ENCODE measurements at regions not wholly inside any gene's neighbourhood (a gene's known extent, or its start where the extent isn't known, plus 50 kb on each side); places are given as distances from the start of the nearest gene placed in this dataset.

DNA sequence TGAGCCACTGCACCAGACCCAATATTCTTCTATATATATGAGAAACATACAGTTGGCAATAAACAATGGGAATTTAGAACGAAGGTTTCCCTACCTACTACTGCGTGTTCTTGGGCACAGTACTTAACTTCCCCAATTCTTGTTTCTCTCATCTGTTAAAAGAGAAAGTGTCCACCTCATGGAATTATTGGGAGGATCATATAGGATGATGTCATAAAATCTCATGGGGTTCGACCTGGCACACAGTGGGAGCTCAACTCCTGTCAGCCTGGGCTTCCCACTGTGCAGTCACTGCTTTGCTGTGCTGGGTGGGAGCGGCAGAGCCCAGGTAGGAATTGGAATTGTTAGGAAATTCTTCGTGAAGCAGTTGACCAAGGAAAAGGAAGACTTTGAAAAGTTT, 203.3 kb downstream of the SH3BP4 start (continued):
- no peak for TF ChIP-seq ZNF621 (tag by site-specific recombination; IDR thresholded peaks at IDR 0.05)
- TF ChIP-seq, protein P1, sequence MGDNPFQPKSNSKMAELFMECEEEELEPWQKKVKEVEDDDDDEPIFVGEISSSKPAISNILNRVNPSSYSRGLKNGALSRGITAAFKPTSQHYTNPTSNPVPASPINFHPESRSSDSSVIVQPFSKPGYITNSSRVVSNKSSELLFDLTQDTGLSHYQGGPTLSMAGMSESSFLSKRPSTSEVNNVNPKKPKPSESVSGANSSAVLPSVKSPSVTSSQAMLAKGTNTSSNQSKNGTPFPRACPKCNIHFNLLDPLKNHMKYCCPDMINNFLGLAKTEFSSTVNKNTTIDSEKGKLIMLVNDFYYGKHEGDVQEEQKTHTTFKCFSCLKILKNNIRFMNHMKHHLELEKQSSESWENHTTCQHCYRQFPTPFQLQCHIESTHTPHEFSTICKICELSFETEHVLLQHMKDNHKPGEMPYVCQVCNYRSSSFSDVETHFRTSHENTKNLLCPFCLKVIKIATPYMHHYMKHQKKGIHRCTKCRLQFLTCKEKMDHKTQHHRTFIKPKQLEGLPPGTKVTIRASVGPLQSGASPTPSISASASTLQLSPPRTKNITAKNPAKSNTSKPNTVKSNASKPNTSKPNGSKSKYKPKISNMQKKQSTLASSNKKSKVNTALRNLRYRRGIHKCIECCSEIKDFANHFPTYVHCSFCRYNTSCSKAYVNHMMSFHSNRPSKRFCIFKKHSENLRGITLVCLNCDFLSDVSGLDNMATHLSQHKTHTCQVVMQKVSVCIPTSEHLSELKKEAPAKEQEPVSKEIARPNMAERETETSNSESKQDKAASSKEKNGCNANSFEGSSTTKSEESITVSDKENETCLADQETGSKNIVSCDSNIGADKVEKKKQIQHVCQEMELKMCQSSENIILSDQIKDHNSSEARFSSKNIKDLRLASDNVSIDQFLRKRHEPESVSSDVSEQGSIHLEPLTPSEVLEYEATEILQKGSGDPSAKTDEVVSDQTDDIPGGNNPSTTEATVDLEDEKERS (tag by site-specific recombination; IDR thresholded peaks at IDR 0.05), result no peak
- no peak for TF ChIP-seq ZNF174 (tag by site-specific recombination; IDR thresholded peaks at IDR 0.05)
- TF ChIP-seq, protein P2, sequence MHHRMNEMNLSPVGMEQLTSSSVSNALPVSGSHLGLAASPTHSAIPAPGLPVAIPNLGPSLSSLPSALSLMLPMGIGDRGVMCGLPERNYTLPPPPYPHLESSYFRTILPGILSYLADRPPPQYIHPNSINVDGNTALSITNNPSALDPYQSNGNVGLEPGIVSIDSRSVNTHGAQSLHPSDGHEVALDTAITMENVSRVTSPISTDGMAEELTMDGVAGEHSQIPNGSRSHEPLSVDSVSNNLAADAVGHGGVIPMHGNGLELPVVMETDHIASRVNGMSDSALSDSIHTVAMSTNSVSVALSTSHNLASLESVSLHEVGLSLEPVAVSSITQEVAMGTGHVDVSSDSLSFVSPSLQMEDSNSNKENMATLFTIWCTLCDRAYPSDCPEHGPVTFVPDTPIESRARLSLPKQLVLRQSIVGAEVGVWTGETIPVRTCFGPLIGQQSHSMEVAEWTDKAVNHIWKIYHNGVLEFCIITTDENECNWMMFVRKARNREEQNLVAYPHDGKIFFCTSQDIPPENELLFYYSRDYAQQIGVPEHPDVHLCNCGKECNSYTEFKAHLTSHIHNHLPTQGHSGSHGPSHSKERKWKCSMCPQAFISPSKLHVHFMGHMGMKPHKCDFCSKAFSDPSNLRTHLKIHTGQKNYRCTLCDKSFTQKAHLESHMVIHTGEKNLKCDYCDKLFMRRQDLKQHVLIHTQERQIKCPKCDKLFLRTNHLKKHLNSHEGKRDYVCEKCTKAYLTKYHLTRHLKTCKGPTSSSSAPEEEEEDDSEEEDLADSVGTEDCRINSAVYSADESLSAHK (tag by site-specific recombination; IDR thresholded peaks at IDR 0.05), result no peak

DNA sequence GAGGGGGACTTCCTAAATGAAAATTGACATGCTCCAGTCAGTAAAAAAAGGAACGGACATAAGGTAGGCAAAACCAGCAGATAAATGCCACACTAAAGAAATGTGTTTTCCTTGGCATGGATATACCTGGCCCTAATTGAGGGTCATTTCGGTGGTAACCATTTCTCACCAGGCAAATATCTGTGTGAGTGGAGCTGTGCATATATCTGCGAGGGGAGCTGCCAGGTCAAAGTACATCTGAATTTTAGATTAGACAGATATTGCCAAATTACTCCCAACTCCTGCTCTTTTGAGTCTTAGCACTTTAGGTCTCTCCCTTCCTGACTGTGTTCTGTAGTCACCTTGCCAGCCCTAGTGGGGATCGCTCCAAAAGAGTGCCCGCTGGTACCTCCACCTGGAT, 204.2 kb downstream of the SH3BP4 start:
- ChIA-PET POLR2A (no interaction called here), CTCF (interaction anchor here (0.7 kb wide), 1 partner anchor 439 kb away, joined by 3 read pairs; no protein-coding TSS in a partner anchor)
- no peaks in the 10 kb centered on the region for H3K36me3 ChIP-seq (ENCODE audit: control insufficient read depth in 2 of 2, insufficient read depth in 1 of 2, low read length in 2 of 2)
- no peaks in the 10 kb centered on the region for H3K9me3 ChIP-seq (ENCODE audit: control insufficient read depth, insufficient read depth, low read depth, low read length)
- TF ChIP-seq ZNF274 (IDR thresholded peaks at IDR 0.05; ENCODE audit: low read length) (no peak), ZNF274 (tag by site-specific recombination; IDR thresholded peaks at IDR 0.05; ENCODE audit: borderline replicate concordance) (no peak), HOXA7 (CRISPR knock-in tag; IDR thresholded peaks at IDR 0.05; ENCODE audit: borderline replicate concordance) (no peak), ZNF560 (tag by site-specific recombination; IDR thresholded peaks at IDR 0.05; ENCODE audit: borderline replicate concordance) (no peak), ZNF416 (tag by site-specific recombination; IDR thresholded peaks at IDR 0.05) (no peak)
- TF ChIP-seq, protein P3, sequence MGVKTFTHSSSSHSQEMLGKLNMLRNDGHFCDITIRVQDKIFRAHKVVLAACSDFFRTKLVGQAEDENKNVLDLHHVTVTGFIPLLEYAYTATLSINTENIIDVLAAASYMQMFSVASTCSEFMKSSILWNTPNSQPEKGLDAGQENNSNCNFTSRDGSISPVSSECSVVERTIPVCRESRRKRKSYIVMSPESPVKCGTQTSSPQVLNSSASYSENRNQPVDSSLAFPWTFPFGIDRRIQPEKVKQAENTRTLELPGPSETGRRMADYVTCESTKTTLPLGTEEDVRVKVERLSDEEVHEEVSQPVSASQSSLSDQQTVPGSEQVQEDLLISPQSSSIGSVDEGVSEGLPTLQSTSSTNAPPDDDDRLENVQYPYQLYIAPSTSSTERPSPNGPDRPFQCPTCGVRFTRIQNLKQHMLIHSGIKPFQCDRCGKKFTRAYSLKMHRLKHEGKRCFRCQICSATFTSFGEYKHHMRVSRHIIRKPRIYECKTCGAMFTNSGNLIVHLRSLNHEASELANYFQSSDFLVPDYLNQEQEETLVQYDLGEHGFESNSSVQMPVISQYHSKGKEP (tag by site-specific recombination; IDR thresholded peaks at IDR 0.05), result no peak
- TF ChIP-seq, protein P4, sequence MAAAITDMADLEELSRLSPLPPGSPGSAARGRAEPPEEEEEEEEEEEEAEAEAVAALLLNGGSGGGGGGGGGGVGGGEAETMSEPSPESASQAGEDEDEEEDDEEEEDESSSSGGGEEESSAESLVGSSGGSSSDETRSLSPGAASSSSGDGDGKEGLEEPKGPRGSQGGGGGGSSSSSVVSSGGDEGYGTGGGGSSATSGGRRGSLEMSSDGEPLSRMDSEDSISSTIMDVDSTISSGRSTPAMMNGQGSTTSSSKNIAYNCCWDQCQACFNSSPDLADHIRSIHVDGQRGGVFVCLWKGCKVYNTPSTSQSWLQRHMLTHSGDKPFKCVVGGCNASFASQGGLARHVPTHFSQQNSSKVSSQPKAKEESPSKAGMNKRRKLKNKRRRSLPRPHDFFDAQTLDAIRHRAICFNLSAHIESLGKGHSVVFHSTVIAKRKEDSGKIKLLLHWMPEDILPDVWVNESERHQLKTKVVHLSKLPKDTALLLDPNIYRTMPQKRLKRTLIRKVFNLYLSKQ (tag by site-specific recombination; IDR thresholded peaks at IDR 0.05; ENCODE audit: borderline replicate concordance), result no peak
- H3K4me1 ChIP-seq (ENCODE audit: control insufficient read depth, insufficient read depth, low read length), result no peaks in the 10 kb centered on the region
- H3K27ac ChIP-seq (ENCODE audit: extremely low read depth, low read depth, low read length), result no peak overlapping the region
- no peak overlapping the region for H3K4me3 ChIP-seq (ENCODE audit: low read depth, low read length)

DNA sequence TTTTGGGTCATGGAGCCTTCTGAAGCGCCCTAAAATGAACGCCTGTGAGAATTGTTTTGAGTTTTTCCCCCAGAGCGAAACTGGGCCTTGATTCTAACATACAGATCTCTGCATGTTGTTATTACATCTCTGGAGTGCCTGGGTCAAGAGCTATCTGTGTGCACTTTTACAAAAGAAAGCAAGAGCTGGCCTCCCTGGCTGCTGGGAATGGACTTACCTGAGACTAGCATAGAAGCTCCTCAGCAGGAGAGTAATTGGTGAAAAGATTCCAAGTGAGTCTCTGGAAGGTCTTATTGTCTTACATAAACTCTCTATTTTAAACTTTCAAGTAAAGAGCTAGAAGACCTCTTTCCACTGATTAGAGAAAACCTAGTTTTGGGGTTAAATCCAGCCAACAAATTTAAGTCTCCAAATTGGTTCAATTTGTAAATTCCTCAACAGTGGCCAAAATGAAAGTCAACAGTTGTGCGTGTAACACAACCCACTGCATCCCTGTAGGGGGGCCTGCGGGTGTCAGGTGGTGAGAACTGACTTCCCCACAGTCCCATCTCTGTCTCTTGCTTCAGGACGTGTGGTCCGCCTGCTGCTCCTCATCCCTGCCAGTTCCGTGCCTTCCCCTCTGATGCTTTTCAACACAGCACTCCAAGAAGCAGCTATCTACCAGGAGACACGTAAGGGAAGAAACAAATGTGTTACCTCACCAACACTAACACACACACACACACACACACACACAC, 206.1 kb downstream of the SH3BP4 start:
- Histone ChIP-seq H3K4me3 (ENCODE audit: low read depth, low read length) (no peak overlapping the region), H3K27ac (ENCODE audit: extremely low read depth, low read depth, low read length) (no peak overlapping the region), H3K9me3 (ENCODE audit: control insufficient read depth, insufficient read depth, low read depth, low read length) (no peaks in the 10 kb centered on the region), H3K4me1 (ENCODE audit: control insufficient read depth, insufficient read depth, low read length) (no peaks in the 10 kb centered on the region), H3K36me3 (ENCODE audit: control insufficient read depth in 2 of 2, insufficient read depth in 1 of 2, low read length in 2 of 2) (no peaks in the 10 kb centered on the region)
- ChIA-PET POLR2A (interaction anchor here (0.6 kb wide), 1 partner anchor 28 kb away, joined by 5 read pairs; no protein-coding TSS in a partner anchor), CTCF (interaction anchor here (0.6 kb wide), 1 partner anchor 1069 kb away, joined by 3 read pairs; no protein-coding TSS in a partner anchor)
- no peak for TF ChIP-seq ZNF473 (tag by site-specific recombination; IDR thresholded peaks at IDR 0.05)
- TF ChIP-seq, protein P5, sequence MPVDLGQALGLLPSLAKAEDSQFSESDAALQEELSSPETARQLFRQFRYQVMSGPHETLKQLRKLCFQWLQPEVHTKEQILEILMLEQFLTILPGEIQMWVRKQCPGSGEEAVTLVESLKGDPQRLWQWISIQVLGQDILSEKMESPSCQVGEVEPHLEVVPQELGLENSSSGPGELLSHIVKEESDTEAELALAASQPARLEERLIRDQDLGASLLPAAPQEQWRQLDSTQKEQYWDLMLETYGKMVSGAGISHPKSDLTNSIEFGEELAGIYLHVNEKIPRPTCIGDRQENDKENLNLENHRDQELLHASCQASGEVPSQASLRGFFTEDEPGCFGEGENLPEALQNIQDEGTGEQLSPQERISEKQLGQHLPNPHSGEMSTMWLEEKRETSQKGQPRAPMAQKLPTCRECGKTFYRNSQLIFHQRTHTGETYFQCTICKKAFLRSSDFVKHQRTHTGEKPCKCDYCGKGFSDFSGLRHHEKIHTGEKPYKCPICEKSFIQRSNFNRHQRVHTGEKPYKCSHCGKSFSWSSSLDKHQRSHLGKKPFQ (tag by site-specific recombination; IDR thresholded peaks at IDR 0.05), result no peak
- TF ChIP-seq, protein P6, sequence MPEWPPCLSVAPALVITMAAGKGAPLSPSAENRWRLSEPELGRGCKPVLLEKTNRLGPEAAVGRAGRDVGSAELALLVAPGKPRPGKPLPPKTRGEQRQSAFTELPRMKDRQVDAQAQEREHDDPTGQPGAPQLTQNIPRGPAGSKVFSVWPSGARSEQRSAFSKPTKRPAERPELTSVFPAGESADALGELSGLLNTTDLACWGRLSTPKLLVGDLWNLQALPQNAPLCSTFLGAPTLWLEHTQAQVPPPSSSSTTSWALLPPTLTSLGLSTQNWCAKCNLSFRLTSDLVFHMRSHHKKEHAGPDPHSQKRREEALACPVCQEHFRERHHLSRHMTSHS (tag by site-specific recombination; IDR thresholded peaks at IDR 0.05), result no peak
- no peak for TF ChIP-seq ZNF747 (tag by site-specific recombination; IDR thresholded peaks at IDR 0.05)
- TF ChIP-seq GFI1B (tag by site-specific recombination; IDR thresholded peaks at IDR 0.05), result no peak
- TF ChIP-seq MYNN (tag by site-specific recombination; IDR thresholded peaks at IDR 0.05; ENCODE audit: borderline replicate concordance), result no peak

All from HEK293 (cell line).